Erythroblast (primary cell): ENCODE measurements at regions not wholly inside any gene's neighbourhood (a gene's known extent, or its start where the extent isn't known, plus 50 kb on each side); places are given as distances from the start of the nearest gene placed in this dataset.

Experiments used
- GATA1 ChIP-seq: IDR thresholded peaks from 2 replicates; pipeline ENCODE4 v1.6.1; 2011; ENCODE audit warnings: low read depth, mild to moderate bottlenecking, control low read depth, low read length, moderate library complexity
- POLR2A ChIP-seq: IDR thresholded peaks from 2 replicates; pipeline ENCODE4 v1.6.1; 2011; ENCODE audit warnings: mild to moderate bottlenecking, low read length

GRCh38 chr3:178099274-178099673 lies 437.0 kb upstream of the KCNMB2 start:
- no peak for TF ChIP-seq POLR2A
- TF ChIP-seq GATA1: no peak
